ENCODE measurements at regions not wholly inside any gene's neighbourhood (a gene's known extent, or its start where the extent isn't known, plus 50 kb on each side); places are given as distances from the start of the nearest gene placed in this dataset.

DNA sequence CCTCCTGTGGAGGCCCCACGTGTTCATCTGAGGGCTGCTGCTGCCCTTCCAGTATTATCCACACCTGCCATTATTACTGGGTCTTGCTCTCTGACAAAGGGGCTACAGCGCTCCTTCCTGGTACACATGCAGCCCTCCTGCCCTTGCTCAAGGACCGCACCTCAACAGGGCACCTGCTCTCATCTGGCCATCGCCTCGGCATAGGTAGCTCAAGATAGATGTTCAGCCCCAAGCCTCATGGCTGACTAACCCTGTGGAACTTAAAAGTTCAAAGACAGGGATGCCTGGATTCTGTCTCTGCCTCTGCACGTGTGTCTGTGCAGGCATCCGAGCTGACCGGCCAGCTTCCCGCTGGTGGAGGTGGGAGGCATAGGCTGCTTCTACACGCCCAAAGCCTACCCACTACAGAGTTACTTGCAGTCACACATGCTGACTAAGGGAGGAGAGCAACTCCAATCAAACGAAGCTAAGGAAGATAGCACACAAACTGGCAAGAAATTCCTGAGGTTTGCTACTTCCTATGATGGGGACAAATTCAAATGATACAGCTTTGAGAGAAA lies 152.5 kb upstream of the ATP10A start:
- no peaks in the 10 kb centered on the region for H3K36me3 Mint-ChIP-seq (ENCODE audit: unreplicated experiment)
- no peak for DNase-seq
- peaks cover 3% of the 10 kb centered on the region for H3K9me3 Mint-ChIP-seq (ENCODE audit: unreplicated experiment)
- H3K4me1 Mint-ChIP-seq (ENCODE audit: low read depth, unreplicated experiment), result peaks cover 16% of the 10 kb centered on the region
- H3K27me3 Mint-ChIP-seq (ENCODE audit: unreplicated experiment), result peaks cover 7% of the 10 kb centered on the region
- H3K27ac Mint-ChIP-seq (ENCODE audit: unreplicated experiment), result no peak overlapping the region
- TF ChIP-seq, protein P1, sequence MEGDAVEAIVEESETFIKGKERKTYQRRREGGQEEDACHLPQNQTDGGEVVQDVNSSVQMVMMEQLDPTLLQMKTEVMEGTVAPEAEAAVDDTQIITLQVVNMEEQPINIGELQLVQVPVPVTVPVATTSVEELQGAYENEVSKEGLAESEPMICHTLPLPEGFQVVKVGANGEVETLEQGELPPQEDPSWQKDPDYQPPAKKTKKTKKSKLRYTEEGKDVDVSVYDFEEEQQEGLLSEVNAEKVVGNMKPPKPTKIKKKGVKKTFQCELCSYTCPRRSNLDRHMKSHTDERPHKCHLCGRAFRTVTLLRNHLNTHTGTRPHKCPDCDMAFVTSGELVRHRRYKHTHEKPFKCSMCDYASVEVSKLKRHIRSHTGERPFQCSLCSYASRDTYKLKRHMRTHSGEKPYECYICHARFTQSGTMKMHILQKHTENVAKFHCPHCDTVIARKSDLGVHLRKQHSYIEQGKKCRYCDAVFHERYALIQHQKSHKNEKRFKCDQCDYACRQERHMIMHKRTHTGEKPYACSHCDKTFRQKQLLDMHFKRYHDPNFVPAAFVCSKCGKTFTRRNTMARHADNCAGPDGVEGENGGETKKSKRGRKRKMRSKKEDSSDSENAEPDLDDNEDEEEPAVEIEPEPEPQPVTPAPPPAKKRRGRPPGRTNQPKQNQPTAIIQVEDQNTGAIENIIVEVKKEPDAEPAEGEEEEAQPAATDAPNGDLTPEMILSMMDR (IDR thresholded peaks at IDR 0.05; ENCODE audit: partially characterized antibody, unreplicated experiment), result no peak
- H3K4me3 Mint-ChIP-seq (ENCODE audit: unreplicated experiment), result peak overlapping the region; percentile 5

DNA sequence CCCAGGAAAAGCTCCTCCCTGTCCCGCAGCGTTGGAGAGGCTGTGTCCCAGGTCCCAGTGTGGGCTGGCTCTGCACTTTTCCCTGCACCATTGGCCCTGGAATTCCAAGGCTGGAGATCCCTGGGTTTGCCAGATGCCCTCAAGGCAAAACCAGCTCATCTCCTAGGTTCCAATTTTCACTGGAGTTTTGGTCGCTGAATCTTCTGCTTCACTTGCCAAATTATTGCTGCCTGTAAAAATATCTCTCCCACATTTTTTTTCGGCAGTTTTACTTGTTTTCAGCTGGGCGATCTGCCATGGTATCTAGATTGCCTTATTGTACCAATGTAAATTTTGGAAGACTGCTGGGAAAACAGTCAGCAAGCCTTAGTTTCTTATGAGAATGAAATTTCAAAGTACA lies 150.9 kb upstream of the ATP10A start:
- TF ChIP-seq, protein P1 (IDR thresholded peaks at IDR 0.05; ENCODE audit: partially characterized antibody, unreplicated experiment), result no peak
- Mint-ChIP-seq H3K27ac (ENCODE audit: unreplicated experiment) (no peak overlapping the region), H3K4me1 (ENCODE audit: low read depth, unreplicated experiment) (peaks cover 16% of the 10 kb centered on the region), H3K4me3 (ENCODE audit: unreplicated experiment) (no peak overlapping the region), H3K36me3 (ENCODE audit: unreplicated experiment) (no peaks in the 10 kb centered on the region), H3K27me3 (ENCODE audit: unreplicated experiment) (peaks cover 6% of the 10 kb centered on the region), H3K9me3 (ENCODE audit: unreplicated experiment) (peaks cover 1% of the 10 kb centered on the region)
- no peak for DNase-seq

- H3K36me3 Mint-ChIP-seq (ENCODE audit: unreplicated experiment), result no peaks in the 10 kb centered on the region
- peaks cover 3% of the 10 kb centered on the region for H3K27me3 Mint-ChIP-seq (ENCODE audit: unreplicated experiment)
- DNase-seq, result no peak
- H3K27ac Mint-ChIP-seq (ENCODE audit: unreplicated experiment), result no peak overlapping the region
- peaks cover 1% of the 10 kb centered on the region for H3K9me3 Mint-ChIP-seq (ENCODE audit: unreplicated experiment)
- peaks cover 16% of the 10 kb centered on the region for H3K4me1 Mint-ChIP-seq (ENCODE audit: low read depth, unreplicated experiment)
- H3K4me3 Mint-ChIP-seq (ENCODE audit: unreplicated experiment), result no peak overlapping the region
- TF ChIP-seq, protein P1 (IDR thresholded peaks at IDR 0.05; ENCODE audit: partially characterized antibody, unreplicated experiment), result no peak
These were observed 148.8 kb upstream of the ATP10A start for GRCh38 chr15:26011916-26012315.

DNA sequence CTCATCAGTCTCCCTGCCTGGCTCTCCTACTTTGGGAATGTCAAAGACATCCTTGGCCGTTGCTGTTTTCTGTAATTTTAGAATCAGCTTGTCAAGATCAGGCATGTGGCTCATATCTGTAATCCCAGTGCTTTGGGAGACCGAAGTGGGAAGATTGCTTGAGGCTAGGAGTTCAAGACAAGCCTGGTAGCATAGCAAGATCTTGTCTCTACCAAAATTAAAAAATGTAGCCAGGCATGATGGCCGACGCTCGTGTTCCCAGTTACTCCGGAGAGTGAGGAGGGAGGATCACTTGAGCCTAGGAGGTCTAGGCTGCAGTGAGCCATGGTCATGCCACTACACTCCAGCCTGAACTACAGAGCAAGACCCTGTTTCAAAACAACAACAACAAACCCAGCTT lies 144.0 kb upstream of the ATP10A start:
- Mint-ChIP-seq H3K4me1 (ENCODE audit: low read depth, unreplicated experiment) (no peaks in the 10 kb centered on the region), H3K9me3 (ENCODE audit: unreplicated experiment) (peaks cover 5% of the 10 kb centered on the region), H3K4me3 (ENCODE audit: unreplicated experiment) (no peak overlapping the region), H3K27me3 (ENCODE audit: unreplicated experiment) (no peaks in the 10 kb centered on the region), H3K36me3 (ENCODE audit: unreplicated experiment) (no peaks in the 10 kb centered on the region), H3K27ac (ENCODE audit: unreplicated experiment) (no peak overlapping the region)
- DNase-seq, result no peak
- TF ChIP-seq, protein P1 (IDR thresholded peaks at IDR 0.05; ENCODE audit: partially characterized antibody, unreplicated experiment), result no peak

GRCh38 chr15:26001201-26001600 lies 138.1 kb upstream of the ATP10A start:
- no peak overlapping the region for H3K4me3 Mint-ChIP-seq (ENCODE audit: unreplicated experiment)
- peaks cover 10% of the 10 kb centered on the region for H3K4me1 Mint-ChIP-seq (ENCODE audit: low read depth, unreplicated experiment)
- H3K27ac Mint-ChIP-seq (ENCODE audit: unreplicated experiment), result no peak overlapping the region
- peaks cover 6% of the 10 kb centered on the region for H3K36me3 Mint-ChIP-seq (ENCODE audit: unreplicated experiment)
- no peak for DNase-seq
- H3K27me3 Mint-ChIP-seq (ENCODE audit: unreplicated experiment), result no peaks in the 10 kb centered on the region
- TF ChIP-seq, protein P1 (IDR thresholded peaks at IDR 0.05; ENCODE audit: partially characterized antibody, unreplicated experiment), result no peak
- peaks cover 7% of the 10 kb centered on the region for H3K9me3 Mint-ChIP-seq (ENCODE audit: unreplicated experiment)
